Fibroblast of pulmonary artery (primary cell): ENCODE measurements at regions not wholly inside any gene's neighbourhood (a gene's known extent, or its start where the extent isn't known, plus 50 kb on each side); places are given as distances from the start of the nearest gene placed in this dataset.

Source experiments
- DNase-seq: peaks from one replicate; pipeline ENCODE4 v3.0.0-alpha.2; 2010; ENCODE audit warnings: low read depth
- H3K4me3 ChIP-seq: replicated peaks from 2 replicates; pipeline ENCODE4 v1.5.1; 2011; ENCODE audit warnings: low read depth, mild to moderate bottlenecking, control low read depth, low read length, moderate library complexity
- CTCF ChIP-seq: IDR thresholded peaks from 2 replicates; pipeline ENCODE4 v1.5.1; 2011; ENCODE audit warnings: mild to moderate bottlenecking, control low read depth, low read length, inconsistent platforms; ENCODE audit errors: missing control alignments

GRCh38 chr15:77778802-77779201 is 146.1 kb upstream of the LINGO1 start:
- no peak for TF ChIP-seq CTCF
- H3K4me3 ChIP-seq, result no peak overlapping the region
- no peak for DNase-seq

- H3K4me3 ChIP-seq, result no peak overlapping the region
- no peak for TF ChIP-seq CTCF
- DNase-seq, result no peak
These were observed 143.1 kb upstream of the LINGO1 start for GRCh38 chr15:77775837-77776236.

GRCh38 chr15:77775373-77775772 is 142.7 kb upstream of the LINGO1 start:
- no peak overlapping the region for H3K4me3 ChIP-seq
- no peak for TF ChIP-seq CTCF
- DNase-seq, result no peak

GRCh38 chr15:77774350-77774749 is 141.6 kb upstream of the LINGO1 start:
- DNase-seq, result no peak
- no peak for TF ChIP-seq CTCF
- no peak overlapping the region for H3K4me3 ChIP-seq

GRCh38 chr15:77773903-77774302 is 141.2 kb upstream of the LINGO1 start:
- DNase-seq, result no peak
- TF ChIP-seq CTCF, result no peak
- H3K4me3 ChIP-seq, result no peak overlapping the region

- no peak for TF ChIP-seq CTCF
- DNase-seq, result no peak
- H3K4me3 ChIP-seq, result no peak overlapping the region
These were observed 140.1 kb upstream of the LINGO1 start for GRCh38 chr15:77772641-77773402.

GRCh38 chr15:77771616-77772015 is 138.9 kb upstream of the LINGO1 start:
- no peak for DNase-seq
- no peak overlapping the region for H3K4me3 ChIP-seq
- TF ChIP-seq CTCF, result no peak
